Activated CD8-positive, alpha-beta T cell treated with anti-CD3 and anti-CD28 coated beads for 36 hours (primary cell): ENCODE measurements at regions not wholly inside any gene's neighbourhood (a gene's known extent, or its start where the extent isn't known, plus 50 kb on each side); places are given as distances from the start of the nearest gene placed in this dataset.

Source experiments
- ATAC-seq: fragments of 200-7000 bp; cut with Tn5 transposase; one replicate; pipeline ENCODE4 v1.10.0; 2021; ENCODE audit warnings: mild to moderate bottlenecking, moderate library complexity
- CTCF ChIA-PET: fragments of 350-600 bp; sonication (Branson Sonifier 250); formaldehyde crosslinking; loops from one replicate; lab custom pipeline; 2021; ENCODE audit warnings: antibody characterized with exemption; lab: Charles Lee
- POLR2A ChIA-PET: fragments of 350-600 bp; sonication (Branson Sonifier 250); formaldehyde crosslinking; loops from one replicate; lab custom pipeline; 2021; ENCODE audit warnings: antibody characterized with exemption; lab: Charles Lee
- DNase-seq: peaks from one replicate; pipeline ENCODE4 v3.0.0-alpha.2; 2020
- H3K27ac Mint-ChIP-seq: one replicate; pipeline ENCODE4 v1.8.0; 2021; ENCODE audit warnings: mild to moderate bottlenecking, mixed read lengths
- H3K27me3 Mint-ChIP-seq: one replicate; pipeline ENCODE4 v1.8.0; 2021; ENCODE audit warnings: mixed read lengths
- H3K36me3 Mint-ChIP-seq: one replicate; pipeline ENCODE4 v1.8.0; 2021; ENCODE audit warnings: low read depth, mixed read lengths
- H3K4me1 Mint-ChIP-seq: one replicate; pipeline ENCODE4 v1.8.0; 2021; ENCODE audit warnings: low read depth, mixed read lengths
- H3K4me3 Mint-ChIP-seq: one replicate; pipeline ENCODE4 v1.8.0; 2021; ENCODE audit warnings: mild to moderate bottlenecking, moderate library complexity, mixed read lengths
- H3K9me3 Mint-ChIP-seq: one replicate; pipeline ENCODE4 v1.8.0; 2021; ENCODE audit warnings: mixed read lengths
- intact Hi-C: fragments of 100-400 bp; cut with micrococcal nuclease; formaldehyde crosslinking; loops from one replicate; pipeline ENCODE4 v1.10.0; 2022
- TF ChIP-seq, protein P1 (sequence below): fragments of 200-600 bp; IDR thresholded peaks from one replicate; pipeline ENCODE4 v1.8.0; 2022; ENCODE audit warnings: antibody characterized with exemption, mild to moderate bottlenecking

GRCh38 chr3:78177780-78178179 is 1137.9 kb downstream of the ROBO2 start:
- Mint-ChIP-seq H3K27me3 (no peaks in the 10 kb centered on the region), H3K4me3 (no peak overlapping the region), H3K36me3 (no peaks in the 10 kb centered on the region), H3K9me3 (peaks cover 9% of the 10 kb centered on the region), H3K4me1 (no peaks in the 10 kb centered on the region), H3K27ac (no peak overlapping the region)
- intact Hi-C loops, result no loop called here
- CTCF ChIA-PET, result no interaction called here
- TF ChIP-seq, protein P1, sequence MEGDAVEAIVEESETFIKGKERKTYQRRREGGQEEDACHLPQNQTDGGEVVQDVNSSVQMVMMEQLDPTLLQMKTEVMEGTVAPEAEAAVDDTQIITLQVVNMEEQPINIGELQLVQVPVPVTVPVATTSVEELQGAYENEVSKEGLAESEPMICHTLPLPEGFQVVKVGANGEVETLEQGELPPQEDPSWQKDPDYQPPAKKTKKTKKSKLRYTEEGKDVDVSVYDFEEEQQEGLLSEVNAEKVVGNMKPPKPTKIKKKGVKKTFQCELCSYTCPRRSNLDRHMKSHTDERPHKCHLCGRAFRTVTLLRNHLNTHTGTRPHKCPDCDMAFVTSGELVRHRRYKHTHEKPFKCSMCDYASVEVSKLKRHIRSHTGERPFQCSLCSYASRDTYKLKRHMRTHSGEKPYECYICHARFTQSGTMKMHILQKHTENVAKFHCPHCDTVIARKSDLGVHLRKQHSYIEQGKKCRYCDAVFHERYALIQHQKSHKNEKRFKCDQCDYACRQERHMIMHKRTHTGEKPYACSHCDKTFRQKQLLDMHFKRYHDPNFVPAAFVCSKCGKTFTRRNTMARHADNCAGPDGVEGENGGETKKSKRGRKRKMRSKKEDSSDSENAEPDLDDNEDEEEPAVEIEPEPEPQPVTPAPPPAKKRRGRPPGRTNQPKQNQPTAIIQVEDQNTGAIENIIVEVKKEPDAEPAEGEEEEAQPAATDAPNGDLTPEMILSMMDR, result no peak
- ATAC-seq (no peak), DNase-seq (no peak)
- POLR2A ChIA-PET, result no interaction called here

DNA sequence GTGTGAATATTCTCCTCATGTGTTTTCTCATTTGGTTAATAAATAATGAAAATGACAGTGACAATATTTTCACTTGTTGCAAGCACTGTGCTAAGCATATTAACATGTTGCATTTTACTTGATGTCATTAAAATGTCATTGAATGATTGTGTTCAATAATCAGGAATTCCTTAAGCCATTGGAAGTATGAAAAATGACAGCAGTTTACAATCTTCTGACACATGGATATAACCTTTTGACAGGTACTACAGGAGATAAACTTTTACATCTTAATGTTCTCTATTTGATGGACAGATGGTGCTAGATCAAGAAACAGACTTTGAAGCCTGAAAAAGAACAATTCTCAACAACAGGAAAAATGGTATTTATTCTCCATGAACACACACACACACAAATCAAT is 1138.3 kb downstream of the ROBO2 start:
- CTCF ChIA-PET, result no interaction called here
- Mint-ChIP-seq H3K36me3 (no peaks in the 10 kb centered on the region), H3K9me3 (peaks cover 8% of the 10 kb centered on the region), H3K4me1 (no peaks in the 10 kb centered on the region), H3K27me3 (no peaks in the 10 kb centered on the region), H3K4me3 (no peak overlapping the region), H3K27ac (no peak overlapping the region)
- TF ChIP-seq, protein P1, result no peak
- intact Hi-C loops, result no loop called here
- POLR2A ChIA-PET, result no interaction called here
- no peak for ATAC-seq
- DNase-seq, result no peak

- H3K9me3 Mint-ChIP-seq, result peaks cover 8% of the 10 kb centered on the region
- DNase-seq, result no peak
- intact Hi-C loops, result no loop called here
- no peak overlapping the region for H3K27ac Mint-ChIP-seq
- H3K4me1 Mint-ChIP-seq, result no peaks in the 10 kb centered on the region
- H3K4me3 Mint-ChIP-seq, result no peak overlapping the region
- H3K36me3 Mint-ChIP-seq, result no peaks in the 10 kb centered on the region
- ATAC-seq, result no peak
- TF ChIP-seq, protein P1, result no peak
- ChIA-PET POLR2A (no interaction called here), CTCF (no interaction called here)
- no peaks in the 10 kb centered on the region for H3K27me3 Mint-ChIP-seq
Measured at GRCh38 chr3:78178740-78179363, 1139.0 kb downstream of the ROBO2 start.

GRCh38 chr3:78183906-78184599 is 1144.2 kb downstream of the ROBO2 start:
- no peaks in the 10 kb centered on the region for H3K4me1 Mint-ChIP-seq
- H3K4me3 Mint-ChIP-seq, result no peak overlapping the region
- ATAC-seq (no peak), DNase-seq (no peak)
- ChIA-PET POLR2A (no interaction called here), CTCF (no interaction called here)
- H3K27ac Mint-ChIP-seq, result no peak overlapping the region
- H3K27me3 Mint-ChIP-seq, result no peaks in the 10 kb centered on the region
- intact Hi-C loops, result no loop called here
- TF ChIP-seq, protein P1, result no peak
- no peaks in the 10 kb centered on the region for H3K36me3 Mint-ChIP-seq
- peaks cover 2% of the 10 kb centered on the region for H3K9me3 Mint-ChIP-seq

- no peak for DNase-seq
- no peaks in the 10 kb centered on the region for H3K4me1 Mint-ChIP-seq
- no peak overlapping the region for H3K4me3 Mint-ChIP-seq
- H3K9me3 Mint-ChIP-seq, result peaks cover 9% of the 10 kb centered on the region
- intact Hi-C loops, result no loop called here
- TF ChIP-seq, protein P1, result no peak
- H3K27me3 Mint-ChIP-seq, result no peaks in the 10 kb centered on the region
- ChIA-PET POLR2A (no interaction called here), CTCF (no interaction called here)
- ATAC-seq, result no peak
- H3K36me3 Mint-ChIP-seq, result no peaks in the 10 kb centered on the region
- H3K27ac Mint-ChIP-seq, result no peak overlapping the region
Measured at GRCh38 chr3:78186404-78186803, 1146.5 kb downstream of the ROBO2 start.
